CD4-positive, alpha-beta T cell treated with Interleukin-2 at 100 ng/mL for 4 hours (primary cell): ENCODE measurements at regions not wholly inside any gene's neighbourhood (a gene's known extent, or its start where the extent isn't known, plus 50 kb on each side); places are given as distances from the start of the nearest gene placed in this dataset.

Source experiments
- DNase-seq: peaks from one replicate; pipeline ENCODE4 v3.0.0-alpha.2; 2020; ENCODE audit warnings: low spot score

DNA sequence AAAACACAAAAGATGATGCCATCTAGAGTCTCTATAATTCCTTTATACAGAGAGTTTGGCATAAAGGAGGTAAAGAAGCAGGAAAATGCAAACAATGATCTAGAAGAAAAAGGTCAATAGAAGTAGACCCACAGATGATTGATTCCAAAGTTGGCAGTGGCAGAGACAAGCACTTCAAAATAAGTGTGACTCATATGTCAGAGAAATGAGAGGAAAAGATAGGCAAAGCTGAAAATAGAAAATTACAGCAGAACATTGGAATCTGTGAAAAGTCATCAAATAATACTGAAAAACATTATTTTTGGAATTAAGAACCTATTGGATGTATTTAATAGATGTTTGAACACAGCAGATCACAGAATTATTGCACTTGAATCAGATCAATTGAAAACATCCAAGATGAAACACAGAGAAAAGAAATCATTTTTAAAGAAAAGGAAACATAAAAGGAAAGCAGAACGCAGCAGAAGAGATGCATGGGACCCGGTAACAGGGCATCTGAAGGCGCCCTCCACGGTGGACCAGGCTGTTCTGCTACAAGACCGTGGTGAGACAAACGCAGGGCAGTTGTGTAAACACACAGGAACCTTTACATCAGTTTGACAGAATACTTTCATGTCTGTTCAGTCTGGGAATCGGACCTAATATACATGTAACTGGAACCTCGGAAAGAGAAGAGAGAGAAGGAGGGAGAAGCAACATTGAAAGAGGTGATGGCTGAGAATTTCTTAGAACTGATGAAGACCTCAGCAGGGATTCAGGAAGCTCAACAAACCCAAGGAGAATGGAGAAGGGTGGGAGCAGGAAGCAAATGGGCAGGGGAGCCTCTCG, 74.6 kb upstream of the GPC1 start:
- DNase-seq = no peak

GRCh38 chr2:240362216-240362755, 73.2 kb upstream of the GPC1 start:
- DNase-seq = no peak

DNA sequence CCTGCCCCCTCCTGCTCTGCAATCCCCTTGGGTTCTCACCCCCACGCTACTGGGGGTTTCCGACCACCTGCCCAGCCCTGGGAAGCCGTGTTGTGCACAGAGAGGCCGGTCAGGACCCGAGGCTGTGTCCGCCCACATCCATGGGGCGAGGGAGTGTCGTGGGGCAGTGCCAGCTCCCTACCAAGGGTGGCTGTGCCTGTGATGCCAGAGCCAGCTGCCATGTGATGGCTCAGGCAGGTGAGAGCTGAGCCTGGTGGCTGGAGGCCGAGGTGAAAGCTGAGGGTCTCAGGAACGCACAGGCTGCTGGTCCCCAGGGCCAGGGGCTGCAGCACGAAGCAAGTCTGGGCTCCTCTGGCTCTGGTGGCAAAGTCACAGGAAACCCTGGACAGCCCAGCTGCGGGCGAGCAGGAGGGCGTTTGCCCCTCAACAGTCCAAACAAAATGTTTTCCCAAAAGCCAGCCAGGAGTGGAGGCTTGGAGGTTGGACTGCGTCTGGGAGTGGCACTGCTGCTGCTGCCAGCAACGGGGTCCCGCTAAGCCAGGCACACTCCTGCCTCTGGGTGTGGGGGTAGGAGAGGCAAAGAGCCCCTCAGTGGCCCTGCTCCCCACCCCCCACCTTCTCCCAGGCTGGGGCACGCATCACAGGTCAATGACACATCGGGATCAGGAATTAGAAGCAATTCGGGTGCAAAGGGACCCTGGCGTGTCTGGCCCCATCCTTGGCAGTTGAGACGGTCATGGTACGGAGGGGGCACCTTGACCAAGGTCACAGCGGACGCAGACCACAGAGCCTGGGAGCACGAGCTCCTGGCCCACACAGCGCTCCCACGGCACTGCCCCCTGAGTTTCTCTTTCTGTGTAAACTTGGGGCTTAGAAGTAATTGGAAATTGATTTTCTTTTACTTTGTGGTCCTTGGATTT, 72.4 kb upstream of the GPC1 start:
- DNase-seq = no peak

- no peak for DNase-seq
Measured at GRCh38 chr2:240363746-240364581, 71.5 kb upstream of the GPC1 start.

DNA sequence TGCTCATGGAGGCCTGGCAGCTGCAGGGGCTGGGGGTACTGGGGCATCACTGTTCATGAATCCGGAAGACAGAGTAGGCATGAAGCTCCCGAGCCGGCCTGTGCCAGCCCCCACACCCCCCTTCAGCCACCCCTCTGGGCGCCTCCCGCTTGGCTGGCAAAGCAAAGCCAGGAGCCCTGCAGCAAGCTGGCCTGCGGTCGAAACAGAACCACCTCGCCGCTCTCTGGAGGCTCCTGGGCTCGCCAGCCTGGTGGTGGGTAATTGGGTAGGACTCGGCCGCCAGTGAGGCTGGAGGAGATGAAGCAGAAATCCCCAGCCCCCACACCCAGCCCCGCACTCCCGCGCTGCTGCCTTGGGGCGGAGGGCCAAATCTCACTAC, 70.9 kb upstream of the GPC1 start:
- no peak for DNase-seq

- DNase-seq = no peak
Measured at GRCh38 chr2:240364961-240365775, 70.3 kb upstream of the GPC1 start.

GRCh38 chr2:240365971-240366471, 69.4 kb upstream of the GPC1 start:
- DNase-seq = no peak

DNA sequence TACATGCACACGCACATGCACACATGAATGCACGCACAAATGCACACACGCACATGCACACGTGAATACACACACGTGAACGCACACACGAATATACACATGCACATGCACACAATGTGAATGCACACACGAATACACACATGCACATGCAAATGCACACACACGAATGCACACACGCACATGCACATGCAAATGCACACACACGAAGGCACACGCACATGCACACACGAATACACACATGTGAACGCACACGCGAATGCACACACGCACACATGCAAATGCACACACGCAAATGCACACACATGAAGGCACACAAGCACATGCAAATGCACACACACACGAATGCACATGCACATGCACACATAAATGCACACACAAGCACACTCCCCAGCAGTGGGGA, 68.6 kb upstream of the GPC1 start:
- no peak for DNase-seq

DNA sequence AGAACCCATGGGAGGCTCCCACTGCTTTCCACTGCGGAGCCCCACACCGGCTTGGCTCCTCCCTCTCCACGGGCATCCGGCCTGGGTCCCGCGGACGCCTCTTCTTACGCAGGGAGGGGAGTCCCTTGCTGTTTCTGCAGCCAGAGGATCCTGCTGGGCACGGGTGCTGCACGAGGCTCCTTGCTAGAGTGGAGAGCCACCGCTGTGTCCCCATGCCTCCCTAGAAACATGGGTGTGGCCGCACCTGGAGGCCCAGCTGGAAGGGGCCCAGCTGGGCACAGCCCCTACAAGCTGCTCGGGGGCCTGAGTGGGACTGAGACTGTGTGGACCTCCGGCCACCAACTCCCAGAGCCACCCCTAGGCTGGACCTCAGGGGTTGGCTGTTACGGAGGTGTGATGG, 67.7 kb upstream of the GPC1 start:
- DNase-seq = no peak

- DNase-seq = no peak
Measured at GRCh38 chr2:240368781-240369331, 66.6 kb upstream of the GPC1 start.

DNA sequence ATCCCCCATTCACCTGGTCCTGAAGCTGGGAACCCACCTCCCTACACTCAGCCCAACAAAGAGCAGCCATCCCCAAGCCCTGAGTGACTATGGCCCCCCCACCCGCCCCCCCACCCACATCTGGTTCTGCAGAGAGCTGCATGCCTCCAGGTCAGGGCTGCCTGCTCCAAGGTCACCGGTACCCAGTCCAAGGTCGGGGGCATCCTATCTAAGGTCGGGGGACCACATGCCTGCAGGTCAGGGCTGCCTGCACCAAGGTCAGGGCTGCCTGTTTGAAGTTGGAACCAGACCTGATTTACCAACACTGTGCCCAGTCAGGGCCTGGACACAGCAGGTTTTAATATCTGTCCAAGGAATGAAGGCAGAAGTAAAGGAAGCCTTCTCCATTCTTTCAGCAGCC, 66.1 kb upstream of the GPC1 start:
- DNase-seq = no peak

- DNase-seq = no peak
Measured at GRCh38 chr2:240369801-240370585, 65.5 kb upstream of the GPC1 start.

- no peak for DNase-seq
Measured at GRCh38 chr2:240371129-240372000, 64.1 kb upstream of the GPC1 start.

DNA sequence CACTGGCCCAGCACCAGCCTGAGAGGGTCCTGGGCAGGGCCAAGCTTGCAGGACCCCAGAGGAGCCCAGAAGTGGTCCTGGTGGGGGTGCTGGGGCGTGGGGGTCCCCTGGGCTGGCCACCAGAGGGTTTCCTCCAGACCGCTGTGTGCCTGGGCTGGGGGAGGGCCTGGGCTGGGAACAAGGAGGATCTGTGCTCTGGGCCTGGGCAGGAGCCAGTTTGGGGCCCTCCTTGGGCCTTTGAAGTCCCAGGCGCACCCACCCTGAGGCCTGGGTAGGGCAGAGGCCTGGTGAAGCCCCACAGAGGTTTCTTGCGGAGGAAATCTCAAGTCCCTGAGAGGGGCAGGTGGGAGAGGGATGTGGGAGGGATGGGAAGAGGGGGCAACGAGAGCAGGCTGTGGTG, 63.4 kb upstream of the GPC1 start:
- no peak for DNase-seq

GRCh38 chr2:240373289-240373885, 62.1 kb upstream of the GPC1 start:
- no peak for DNase-seq

DNA sequence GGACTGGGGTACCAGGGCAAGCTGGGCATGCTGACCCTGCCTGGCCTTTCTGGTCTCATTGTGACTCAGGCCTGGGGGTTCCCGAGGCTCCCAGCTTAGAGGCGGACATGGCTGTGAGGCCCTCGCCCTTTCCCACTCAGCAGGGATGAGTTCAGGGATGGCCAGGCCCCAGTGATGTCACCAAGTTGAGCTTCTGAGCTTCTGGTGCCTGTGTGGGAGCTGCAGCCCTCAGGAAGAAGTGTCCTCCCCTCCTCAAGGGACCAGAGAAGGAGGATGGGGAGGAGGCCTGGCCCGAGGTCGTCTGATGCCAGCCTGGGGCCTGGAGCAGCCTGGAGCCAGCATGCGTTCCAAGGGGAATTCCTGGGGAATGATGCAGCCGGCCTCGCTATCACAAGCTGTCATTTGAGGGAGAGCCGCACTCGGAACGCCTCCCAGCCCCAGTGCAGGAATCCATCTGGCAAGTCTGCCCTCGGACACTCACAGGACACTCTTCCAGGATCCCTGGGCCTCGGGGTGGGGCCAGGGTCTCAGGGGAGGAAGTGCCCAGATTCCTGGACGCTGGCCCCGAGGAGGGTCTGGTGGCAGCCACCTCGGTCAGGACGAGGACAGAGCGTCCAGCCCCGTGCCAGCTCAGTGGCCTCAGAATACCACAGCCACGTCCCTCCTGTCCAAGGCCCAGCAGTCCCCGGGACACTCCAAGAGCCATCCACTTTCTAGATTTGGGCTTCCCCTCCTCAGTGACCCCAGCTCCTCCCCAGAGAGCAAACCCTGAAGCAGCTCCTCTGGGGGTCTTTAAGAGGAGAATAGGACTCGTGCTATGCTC, 61.2 kb upstream of the GPC1 start:
- no peak for DNase-seq

DNA sequence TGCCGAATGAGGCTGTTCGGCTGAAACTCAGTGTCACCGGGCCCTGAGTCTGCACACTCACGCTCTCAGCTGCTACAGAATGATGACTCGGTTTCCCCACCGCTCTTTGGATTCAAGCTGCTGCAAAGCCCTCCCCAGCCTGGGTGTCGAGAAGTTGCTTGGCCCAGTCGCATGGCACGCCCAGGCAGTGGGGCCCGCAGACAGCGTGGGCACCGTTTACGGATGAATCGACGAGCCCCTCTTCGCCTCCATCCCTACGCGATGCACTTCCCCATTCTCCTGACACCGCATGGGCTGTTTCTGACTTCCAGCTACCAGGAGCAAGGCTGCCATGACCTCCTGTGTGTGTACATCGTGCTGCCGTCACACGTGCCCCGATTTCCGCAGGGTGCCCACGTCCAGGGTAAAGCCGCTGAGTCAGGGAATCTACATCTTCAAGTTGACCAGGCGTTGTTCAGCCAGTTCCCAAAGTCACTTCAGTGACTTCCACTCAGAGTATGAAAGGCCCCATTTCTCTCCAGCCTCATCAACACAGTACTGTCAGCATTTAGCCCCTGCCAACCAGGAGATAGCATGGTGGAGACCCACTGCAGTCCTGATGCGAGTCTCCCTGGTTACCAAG, 60.3 kb upstream of the GPC1 start:
- DNase-seq = no peak
